ENCODE measurements at regions not wholly inside any gene's neighbourhood (a gene's known extent, or its start where the extent isn't known, plus 50 kb on each side); places are given as distances from the start of the nearest gene placed in this dataset.

GRCh38 chr4:125705681-125706080 is 390.9 kb downstream of the FAT4 start:
- no peak overlapping the region for H3K4me2 ChIP-seq (ENCODE audit: extremely low read depth, insufficient read depth, low read length)
- H4K20me1 ChIP-seq (ENCODE audit: control insufficient read depth, extremely low read depth, insufficient read depth, low read length): no peaks in the 10 kb centered on the region
- no peak overlapping the region for H3K4me3 ChIP-seq (replicated peaks in 1 of 4; ENCODE audit: control extremely low read depth in 1 of 4, insufficient read depth in 1 of 4, low read depth in 3 of 4, low read length in 4 of 4)
- no peaks in the 10 kb centered on the region for H3K27me3 ChIP-seq (ENCODE audit: control insufficient read depth, insufficient read depth, low read length)
- no peaks in the 10 kb centered on the region for H3K79me2 ChIP-seq (ENCODE audit: control insufficient read depth, insufficient read depth, low read length)
- DNase-seq (ENCODE audit: low read depth in 2 of 2): no peak
- no peaks in the 10 kb centered on the region for H3K9me3 ChIP-seq (ENCODE audit: control insufficient read depth, insufficient read depth, low read depth, low read length)
- no peak overlapping the region for H3K27ac ChIP-seq (ENCODE audit: insufficient read depth, low read length)
- no peaks in the 10 kb centered on the region for H3K4me1 ChIP-seq (ENCODE audit: control insufficient read depth, extremely low read depth, insufficient read depth, low read length)
- no peaks in the 10 kb centered on the region for H3K36me3 ChIP-seq (ENCODE audit: control insufficient read depth, insufficient read depth, low read length)
- no peak overlapping the region for H2AFZ ChIP-seq (ENCODE audit: low read length)
- no peak for TF ChIP-seq CTCF (conservative IDR thresholded peaks at IDR 0.05 in 1 of 2, IDR thresholded peaks at IDR 0.05 in 1 of 2; ENCODE audit: low read depth in 1 of 2, low read length in 2 of 2)
- no peak overlapping the region for H3K9ac ChIP-seq (ENCODE audit: insufficient read depth, low read length)

GRCh38 chr4:125707397-125707796 is 392.6 kb downstream of the FAT4 start:
- no peaks in the 10 kb centered on the region for H3K4me1 ChIP-seq (ENCODE audit: control insufficient read depth, extremely low read depth, insufficient read depth, low read length)
- TF ChIP-seq CTCF (conservative IDR thresholded peaks at IDR 0.05 in 1 of 2, IDR thresholded peaks at IDR 0.05 in 1 of 2; ENCODE audit: low read depth in 1 of 2, low read length in 2 of 2) (no peak), EZH2 (IDR thresholded peaks at IDR 0.05; ENCODE audit: low read length, missing control alignments) (no peak)
- H3K36me3 ChIP-seq (ENCODE audit: control insufficient read depth, insufficient read depth, low read length): no peaks in the 10 kb centered on the region
- no peaks in the 10 kb centered on the region for H4K20me1 ChIP-seq (ENCODE audit: control insufficient read depth, extremely low read depth, insufficient read depth, low read length)
- H3K4me3 ChIP-seq (replicated peaks in 1 of 4; ENCODE audit: control extremely low read depth in 1 of 4, insufficient read depth in 1 of 4, low read depth in 3 of 4, low read length in 4 of 4): no peak overlapping the region
- no peak overlapping the region for H2AFZ ChIP-seq (ENCODE audit: low read length)
- no peak overlapping the region for H3K27ac ChIP-seq (ENCODE audit: insufficient read depth, low read length)
- DNase-seq (ENCODE audit: low read depth in 2 of 2): no peak
- no peaks in the 10 kb centered on the region for H3K27me3 ChIP-seq (ENCODE audit: control insufficient read depth, insufficient read depth, low read length)
- H3K79me2 ChIP-seq (ENCODE audit: control insufficient read depth, insufficient read depth, low read length): no peaks in the 10 kb centered on the region
- H3K4me2 ChIP-seq (ENCODE audit: extremely low read depth, insufficient read depth, low read length): no peak overlapping the region
- no peak overlapping the region for H3K9ac ChIP-seq (ENCODE audit: insufficient read depth, low read length)
- H3K9me3 ChIP-seq (ENCODE audit: control insufficient read depth, insufficient read depth, low read depth, low read length): no peaks in the 10 kb centered on the region

- H3K4me2 ChIP-seq (ENCODE audit: extremely low read depth, insufficient read depth, low read length): no peak overlapping the region
- H4K20me1 ChIP-seq (ENCODE audit: control insufficient read depth, extremely low read depth, insufficient read depth, low read length): no peaks in the 10 kb centered on the region
- H3K79me2 ChIP-seq (ENCODE audit: control insufficient read depth, insufficient read depth, low read length): no peaks in the 10 kb centered on the region
- DNase-seq (ENCODE audit: low read depth in 2 of 2): no peak
- H3K27me3 ChIP-seq (ENCODE audit: control insufficient read depth, insufficient read depth, low read length): no peaks in the 10 kb centered on the region
- H2AFZ ChIP-seq (ENCODE audit: low read length): no peak overlapping the region
- TF ChIP-seq CTCF (conservative IDR thresholded peaks at IDR 0.05 in 1 of 2, IDR thresholded peaks at IDR 0.05 in 1 of 2; ENCODE audit: low read depth in 1 of 2, low read length in 2 of 2): no peak
- no peak for TF ChIP-seq EZH2 (IDR thresholded peaks at IDR 0.05; ENCODE audit: low read length, missing control alignments)
- no peak overlapping the region for H3K9ac ChIP-seq (ENCODE audit: insufficient read depth, low read length)
- H3K4me3 ChIP-seq (replicated peaks in 1 of 4; ENCODE audit: control extremely low read depth in 1 of 4, insufficient read depth in 1 of 4, low read depth in 3 of 4, low read length in 4 of 4): no peak overlapping the region
- no peaks in the 10 kb centered on the region for H3K36me3 ChIP-seq (ENCODE audit: control insufficient read depth, insufficient read depth, low read length)
- no peaks in the 10 kb centered on the region for H3K4me1 ChIP-seq (ENCODE audit: control insufficient read depth, extremely low read depth, insufficient read depth, low read length)
- no peaks in the 10 kb centered on the region for H3K9me3 ChIP-seq (ENCODE audit: control insufficient read depth, insufficient read depth, low read depth, low read length)
- H3K27ac ChIP-seq (ENCODE audit: insufficient read depth, low read length): no peak overlapping the region
Measured at GRCh38 chr4:125710766-125711165, 396.0 kb downstream of the FAT4 start.

All from fibroblast of lung (primary cell).